Tibial nerve (tissue), 4 donors: ENCODE measurements at regions not wholly inside any gene's neighbourhood (a gene's known extent, or its start where the extent isn't known, plus 50 kb on each side); places are given as distances from the start of the nearest gene placed in this dataset.

Experiments
- CTCF ChIP-seq, 5 experiments: fragments of 200-600 bp in 3 of 5; fragments of 450-650 bp in 2 of 5; sonication (generic) in 3 of 5; IDR thresholded peaks; one replicate each; pipeline ENCODE4 v1.5.1; 2016 to 2019; ENCODE audit warnings: antibody characterized with exemption in 5 of 5, mild to moderate bottlenecking in 3 of 5, moderate library complexity in 2 of 5
- EP300 ChIP-seq, 2 donors: sonication (generic); formaldehyde crosslinking; IDR thresholded peaks; one replicate each; pipeline ENCODE4 v1.6.1; 2017; ENCODE audit warnings: antibody characterized with exemption in 2 of 2, mild to moderate bottlenecking in 1 of 2
- POLR2A ChIP-seq, 2 donors: fragments of 450-650 bp; IDR thresholded peaks; one replicate each; pipeline ENCODE4 v1.6.1; 2017; ENCODE audit warnings: antibody characterized with exemption in 2 of 2, mild to moderate bottlenecking in 2 of 2, moderate library complexity in 2 of 2

- TF ChIP-seq CTCF (IDR thresholded peaks at IDR 0.05) (no peak), POLR2A (IDR thresholded peaks at IDR 0.05) (no peak), EP300 (IDR thresholded peaks at IDR 0.05) (no peak)
These were observed 306.7 kb upstream of the CLINT1 start for GRCh38 chr5:158165647-158166046.
